Esophagus muscularis mucosa (tissue), 4 donors: ENCODE measurements at regions not wholly inside any gene's neighbourhood (a gene's known extent, or its start where the extent isn't known, plus 50 kb on each side); places are given as distances from the start of the nearest gene placed in this dataset.

Experiments
- EP300 ChIP-seq: sonication (generic); formaldehyde crosslinking; IDR thresholded peaks from one replicate; pipeline ENCODE4 v1.6.1; 2017; ENCODE audit warnings: antibody characterized with exemption
- POLR2A ChIP-seq: fragments of 450-650 bp; IDR thresholded peaks from one replicate; pipeline ENCODE4 v1.6.1; 2017; ENCODE audit warnings: antibody characterized with exemption, moderate library complexity, mild to moderate bottlenecking, low read depth
- TF ChIP-seq, protein P1 (sequence below), 3 experiments: fragments of 200-600 bp in 2 of 3; fragments of 450-650 bp in 1 of 3; sonication (generic) in 2 of 3; IDR thresholded peaks; one replicate each; pipeline ENCODE4 v1.5.1; 2017 to 2019; ENCODE audit warnings: antibody characterized with exemption in 3 of 3, mild to moderate bottlenecking in 2 of 3, moderate library complexity in 1 of 3

DNA sequence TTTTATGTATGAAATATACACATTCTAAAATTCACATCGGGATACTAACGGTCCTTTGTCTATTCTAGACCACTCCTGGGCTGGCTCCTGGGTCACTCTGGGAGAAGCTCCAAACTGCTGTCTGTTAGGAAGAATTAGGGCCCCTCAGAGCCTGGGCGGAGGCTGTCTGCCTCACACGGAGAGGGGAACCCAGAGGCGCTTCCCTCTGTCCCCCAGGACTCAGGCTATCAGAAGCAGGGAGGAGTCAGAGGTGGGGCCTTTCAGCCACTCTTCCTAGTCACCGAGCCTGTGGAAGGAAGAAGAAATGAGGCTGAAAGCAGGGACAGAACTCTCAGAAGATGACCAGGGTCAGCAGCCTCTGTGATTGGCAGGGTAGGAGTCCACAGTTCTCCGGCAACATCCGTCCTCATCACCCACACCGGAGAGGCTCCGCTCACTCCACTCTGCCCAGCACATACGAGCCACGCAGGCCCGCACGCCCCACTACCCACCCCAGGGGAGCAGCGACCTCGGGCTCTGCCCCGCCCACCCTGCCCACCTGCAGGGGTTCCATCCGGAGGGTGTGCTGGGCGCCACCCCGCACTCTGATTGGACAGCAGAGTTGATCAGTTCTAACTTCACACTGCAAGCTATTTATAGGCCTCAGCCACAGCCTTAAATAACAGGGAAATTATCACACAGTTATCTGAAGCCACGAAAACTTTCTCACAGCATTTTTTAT, 182.1 kb upstream of the AFDN start:
- TF ChIP-seq EP300 (no peak), POLR2A (no peak)
- TF ChIP-seq, protein P1, sequence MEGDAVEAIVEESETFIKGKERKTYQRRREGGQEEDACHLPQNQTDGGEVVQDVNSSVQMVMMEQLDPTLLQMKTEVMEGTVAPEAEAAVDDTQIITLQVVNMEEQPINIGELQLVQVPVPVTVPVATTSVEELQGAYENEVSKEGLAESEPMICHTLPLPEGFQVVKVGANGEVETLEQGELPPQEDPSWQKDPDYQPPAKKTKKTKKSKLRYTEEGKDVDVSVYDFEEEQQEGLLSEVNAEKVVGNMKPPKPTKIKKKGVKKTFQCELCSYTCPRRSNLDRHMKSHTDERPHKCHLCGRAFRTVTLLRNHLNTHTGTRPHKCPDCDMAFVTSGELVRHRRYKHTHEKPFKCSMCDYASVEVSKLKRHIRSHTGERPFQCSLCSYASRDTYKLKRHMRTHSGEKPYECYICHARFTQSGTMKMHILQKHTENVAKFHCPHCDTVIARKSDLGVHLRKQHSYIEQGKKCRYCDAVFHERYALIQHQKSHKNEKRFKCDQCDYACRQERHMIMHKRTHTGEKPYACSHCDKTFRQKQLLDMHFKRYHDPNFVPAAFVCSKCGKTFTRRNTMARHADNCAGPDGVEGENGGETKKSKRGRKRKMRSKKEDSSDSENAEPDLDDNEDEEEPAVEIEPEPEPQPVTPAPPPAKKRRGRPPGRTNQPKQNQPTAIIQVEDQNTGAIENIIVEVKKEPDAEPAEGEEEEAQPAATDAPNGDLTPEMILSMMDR (IDR thresholded peaks at IDR 0.05) = no peak
